H1 (cell line): ENCODE measurements at regions not wholly inside any gene's neighbourhood (a gene's known extent, or its start where the extent isn't known, plus 50 kb on each side); places are given as distances from the start of the nearest gene placed in this dataset.

Source experiments
- CTCF ChIA-PET: fragments of 300-600 bp; sonication (Branson Sonifier 250); formaldehyde crosslinking; loops from one replicate; lab custom pipeline; 2021; ENCODE audit not compliant: partially characterized antibody; lab: Charles Lee
- POLR2A ChIA-PET: fragments of 300-600 bp; sonication (Branson Sonifier 250); formaldehyde crosslinking; loops from one replicate; lab custom pipeline; 2021; ENCODE audit warnings: inconsistent platforms; ENCODE audit not compliant: partially characterized antibody; lab: Charles Lee
- DNase-seq, 2 experiments: peaks; one replicate each; pipeline versions ENCODE4 v3.0.0 to v3.0.0-alpha.2; 2010 to 2022; ENCODE audit warnings: low spot score in 2 of 2, low read depth in 1 of 2, mixed read lengths in 1 of 2
- FAIRE-seq: peaks from 2 replicates; lab custom pipeline; 2011; peaks lifted over from hg19 to GRCh38; lab: Jason Lieb, UNC
- H2AFZ ChIP-seq: 2 replicates; pipeline ENCODE4 v1.8.1; 2012; ENCODE audit warnings: low read length, inconsistent platforms
- H2AK5ac ChIP-seq: 2 replicates; pipeline ENCODE4 v1.6.1; 2013; ENCODE audit warnings: low read depth, low read length
- H2BK120ac ChIP-seq: replicated peaks from 2 replicates; pipeline ENCODE3; 2013; ENCODE audit warnings: low read depth, low read length, inconsistent platforms
- H2BK12ac ChIP-seq: 2 replicates; pipeline ENCODE4 v1.6.1; 2013; ENCODE audit warnings: low read depth, low read length
- H2BK15ac ChIP-seq: 2 replicates; pipeline ENCODE4 v1.6.1; 2013; ENCODE audit warnings: low read length
- H2BK20ac ChIP-seq: 2 replicates; pipeline ENCODE4 v1.6.1; 2013; ENCODE audit warnings: low read length
- H2BK5ac ChIP-seq: 2 replicates; pipeline ENCODE4 v1.6.1; 2013; ENCODE audit warnings: low read depth, low read length
- H3K14ac ChIP-seq: 2 replicates; pipeline ENCODE4 v1.6.1; 2013; ENCODE audit warnings: inconsistent platforms; ENCODE audit not compliant: insufficient read length
- H3K18ac ChIP-seq: 2 replicates; pipeline ENCODE4 v1.6.1; 2013; ENCODE audit warnings: low read length; ENCODE audit errors: extremely low read depth
- H3K23ac ChIP-seq: 2 replicates; pipeline ENCODE4 v1.6.1; 2013; ENCODE audit warnings: inconsistent platforms; ENCODE audit not compliant: insufficient read length
- H3K23me2 ChIP-seq: 2 replicates; pipeline ENCODE4 v1.6.1; 2013; ENCODE audit warnings: low read depth, low read length
- H3K27ac ChIP-seq: 2 replicates; pipeline ENCODE4 v1.6.1; 2011; ENCODE audit warnings: low read depth, low read length, inconsistent platforms
- H3K27me3 ChIP-seq, 4 experiments: replicated peaks in 1 of 4; 1 replicate in 1 of 4; 2 replicates in 3 of 4; pipeline versions ENCODE4 v1.6.1 to v1.8.1; 2011 to 2013; ENCODE audit warnings: low read length in 3 of 4, mild to moderate bottlenecking in 3 of 4, inconsistent platforms in 2 of 4, mixed read lengths in 2 of 4, moderate library complexity in 1 of 4; ENCODE audit not compliant: control insufficient read depth in 3 of 4, insufficient read depth in 3 of 4; ENCODE audit errors: extremely low read depth in 1 of 4
- H3K36me3 ChIP-seq, 4 experiments: 2 replicates each; pipeline versions ENCODE4 v1.6.1 to v1.8.1; 2011 to 2013; ENCODE audit warnings: mild to moderate bottlenecking in 4 of 4, low read length in 3 of 4, moderate library complexity in 2 of 4, control low read depth in 1 of 4, inconsistent platforms in 1 of 4; ENCODE audit not compliant: insufficient read depth in 4 of 4, control insufficient read depth in 2 of 4
- H3K4ac ChIP-seq: replicated peaks from 2 replicates; pipeline ENCODE3; 2013; ENCODE audit warnings: low read length, low read depth, mixed read lengths, inconsistent platforms; ENCODE audit not compliant: insufficient read length
- H3K4me1 ChIP-seq, 4 experiments: replicated peaks in 1 of 4; 1 replicate in 1 of 4; 2 replicates in 3 of 4; pipeline versions ENCODE4 v1.6.1 to v1.8.1; 2011 to 2013; ENCODE audit warnings: low read length in 3 of 4, inconsistent platforms in 2 of 4, mixed read lengths in 1 of 4; ENCODE audit not compliant: insufficient read depth in 4 of 4, control insufficient read depth in 3 of 4
- H3K4me2 ChIP-seq, 2 experiments: 2 replicates each; pipeline versions ENCODE4 v1.6.1 to v1.8.1; 2011 to 2013; ENCODE audit warnings: low read depth in 2 of 2, low read length in 2 of 2, control low read depth in 1 of 2, inconsistent platforms in 1 of 2, mild to moderate bottlenecking in 1 of 2; ENCODE audit not compliant: insufficient read depth in 1 of 2
- H3K4me3 ChIP-seq, 4 experiments: fragments of 200-600, 300-600 bp in 1 of 4; sonication (generic), shearing (Covaris generic), sonication (Bioruptor Twin) in 1 of 4; 2 replicates each; pipeline versions ENCODE4 v1.5.1 to v1.8.1; 2011 to 2016; ENCODE audit warnings: low read length in 4 of 4, low read depth in 3 of 4, control low read depth in 2 of 4, inconsistent platforms in 2 of 4, mild to moderate bottlenecking in 2 of 4, mixed read lengths in 1 of 4, moderate library complexity in 1 of 4; ENCODE audit not compliant: insufficient read depth in 2 of 4; ENCODE audit errors: extremely low read depth in 1 of 4
- H3K56ac ChIP-seq: replicated peaks from 2 replicates; pipeline ENCODE3; 2013; ENCODE audit warnings: low read depth, mild to moderate bottlenecking, mixed read lengths, low read length, inconsistent platforms; ENCODE audit not compliant: insufficient read length
- H3K79me1 ChIP-seq: 2 replicates; pipeline ENCODE4 v1.6.1; 2013; ENCODE audit warnings: low read depth, low read length, control low read depth
- H3K79me2 ChIP-seq, 2 experiments: 2 replicates each; pipeline versions ENCODE4 v1.6.1 to v1.8.1; 2012 to 2013; ENCODE audit warnings: low read length in 2 of 2, mild to moderate bottlenecking in 2 of 2, inconsistent platforms in 1 of 2; ENCODE audit not compliant: insufficient read depth in 2 of 2, control insufficient read depth in 1 of 2
- H3K9ac ChIP-seq, 4 experiments: replicated peaks in 1 of 4; 1 replicate in 1 of 4; 2 replicates in 3 of 4; pipeline versions ENCODE4 v1.6.1 to v1.8.1; 2011 to 2013; ENCODE audit warnings: low read depth in 3 of 4, low read length in 3 of 4, control low read depth in 2 of 4, mild to moderate bottlenecking in 2 of 4, moderate library complexity in 2 of 4, inconsistent platforms in 1 of 4; ENCODE audit errors: extremely low read depth in 1 of 4
- H3K9me3 ChIP-seq, 2 experiments: 2 replicates each; pipeline versions ENCODE4 v1.6.1 to v1.8.1; 2012 to 2013; ENCODE audit warnings: mild to moderate bottlenecking in 2 of 2, moderate library complexity in 2 of 2, control low read depth in 1 of 2, inconsistent platforms in 1 of 2, low read depth in 1 of 2, low read length in 1 of 2, mixed read lengths in 1 of 2; ENCODE audit not compliant: insufficient read depth in 2 of 2
- H4K20me1 ChIP-seq, 2 experiments: replicated peaks in 1 of 2; 2 replicates each; pipeline versions ENCODE3 to v1.8.1; 2011 to 2013; ENCODE audit warnings: inconsistent platforms in 2 of 2, low read length in 2 of 2, mild to moderate bottlenecking in 1 of 2; ENCODE audit not compliant: insufficient read depth in 2 of 2, control insufficient read depth in 1 of 2
- H4K5ac ChIP-seq: 2 replicates; pipeline ENCODE4 v1.6.1; 2013; ENCODE audit warnings: low read length, low read depth, mixed read lengths, inconsistent platforms; ENCODE audit not compliant: insufficient read length
- H4K8ac ChIP-seq: 2 replicates; pipeline ENCODE4 v1.8.0; 2013; ENCODE audit warnings: mild to moderate bottlenecking, moderate library complexity, low read length, inconsistent platforms; ENCODE audit not compliant: insufficient read depth; ENCODE audit errors: extremely low read depth
- H4K91ac ChIP-seq: replicated peaks from 2 replicates; pipeline ENCODE3; 2013; ENCODE audit warnings: low read length, mixed read lengths, inconsistent platforms; ENCODE audit not compliant: insufficient read length
- BCL11A ChIP-seq, 2 experiments: IDR thresholded peaks; one replicate each; pipeline ENCODE4 v1.6.1; 2011; ENCODE audit warnings: low read depth in 2 of 2, low read length in 2 of 2, mild to moderate bottlenecking in 2 of 2
- CREB1 ChIP-seq: IDR thresholded peaks from 2 replicates; pipeline ENCODE4 v1.6.1; 2012; ENCODE audit warnings: inconsistent platforms
- CTCF ChIP-seq, 3 experiments: IDR thresholded peaks; 1 replicate in 2 of 3; 2 replicates in 1 of 3; pipeline versions ENCODE4 v1.5.1 to v1.6.1; 2011; ENCODE audit warnings: low read length in 3 of 3, mild to moderate bottlenecking in 3 of 3, inconsistent platforms in 2 of 3, low read depth in 1 of 3, moderate library complexity in 1 of 3; ENCODE audit not compliant: insufficient read depth in 1 of 3; ENCODE audit errors: control extremely low read depth in 1 of 3
- GABPA ChIP-seq: IDR thresholded peaks from 2 replicates; pipeline ENCODE4 v1.6.1; 2011; ENCODE audit warnings: mild to moderate bottlenecking, low read length, moderate library complexity, borderline replicate concordance; ENCODE audit not compliant: insufficient read depth
- KDM1A ChIP-seq: fragments of 200-600, 300-600 bp; sonication (generic); IDR thresholded peaks from 2 replicates; pipeline ENCODE4 v1.7.1; 2016; ENCODE audit warnings: mild to moderate bottlenecking, low read length, borderline replicate concordance
- MAFK ChIP-seq: IDR thresholded peaks from 2 replicates; pipeline ENCODE4 v1.6.1; 2012; ENCODE audit warnings: low read depth, mild to moderate bottlenecking, improper control_type of control experiment, low read length
- PHF8 ChIP-seq: fragments of 200-600 bp; sonication (generic); conservative IDR thresholded peaks from 2 replicates; pipeline ENCODE4 v1.7.1; 2012; ENCODE audit warnings: low read depth, mild to moderate bottlenecking, inconsistent platforms, low read length, moderate library complexity
- RAD21 ChIP-seq, 2 experiments: IDR thresholded peaks in 1 of 2; conservative IDR thresholded peaks in 1 of 2; 2 replicates each; pipeline ENCODE4 v1.6.1; 2011; ENCODE audit warnings: low read depth in 2 of 2, low read length in 2 of 2, improper control_type of control experiment in 1 of 2, inconsistent platforms in 1 of 2, mild to moderate bottlenecking in 1 of 2, moderate library complexity in 1 of 2
- SP4 ChIP-seq: IDR thresholded peaks from 2 replicates; pipeline ENCODE4 v1.6.1; 2012; ENCODE audit warnings: low read length, inconsistent platforms
- USF2 ChIP-seq: IDR thresholded peaks from 2 replicates; pipeline ENCODE4 v1.6.1; 2011; ENCODE audit warnings: low read length, improper control_type of control experiment
- WGBS, 2 experiments: shearing (Covaris generic) in 1 of 2; methylation state at CpG; one replicate each; pipeline versions ENCODE4 v1.1.6 to v1.1.7; 2013 to 2015; ENCODE audit warnings: low lambda C conversion rate in 2 of 2, mixed read lengths in 2 of 2, inconsistent platforms in 1 of 2, low coverage in 1 of 2, missing lambda C conversion rate in 1 of 2; ENCODE audit not compliant: insufficient replicate concordance in 2 of 2, insufficient coverage in 1 of 2, insufficient read length in 1 of 2; ENCODE audit errors: extremely low coverage in 1 of 2, missing lambda C conversion rate in 1 of 2; 5-methylcytosine and 5-hydroxymethylcytosine counted together

- Histone ChIP-seq H3K9ac (no peak overlapping the region), H3K56ac (no peak overlapping the region), H2BK20ac (no peak overlapping the region), H2AFZ (no peak overlapping the region), H2BK15ac (no peak overlapping the region), H4K5ac (no peak overlapping the region), H2AK5ac (no peak overlapping the region), H3K23me2 (no peaks in the 10 kb centered on the region), H4K91ac (no peak overlapping the region), H2BK120ac (no peak overlapping the region), H3K36me3 (no peaks in the 10 kb centered on the region), H3K79me2 (peaks cover 0 to 36% of the 10 kb centered on the region in 2 experiments; a peak in 2 of 4 replicates), H3K9me3 (no peaks in the 10 kb centered on the region), H3K4me2 (no peak overlapping the region), H2BK12ac (no peak overlapping the region), H3K23ac (no peak overlapping the region), H4K8ac (no peak overlapping the region), H4K20me1 (no peaks in the 10 kb centered on the region), H3K27ac (no peak overlapping the region), H3K4me1 (no peaks in the 10 kb centered on the region), H3K27me3 (no peaks in the 10 kb centered on the region), H3K79me1 (no peaks in the 10 kb centered on the region), H3K14ac (no peak overlapping the region), H3K4ac (no peak overlapping the region), H3K4me3 (no peak overlapping the region), H2BK5ac (no peak overlapping the region), H3K18ac (no peak overlapping the region)
- FAIRE-seq (no peak), DNase-seq (no peak)
- WGBS, 2 experiments = 82% methylated on average over 4 of the region's 4 CpGs; no CpG with 5 or more reads in 1 of the 2 experiments
- CTCF ChIA-PET = interaction anchor here (1.1 kb wide), 1 partner anchor 168 kb away, joined by 4 read pairs; no protein-coding TSS in a partner anchor
- POLR2A ChIA-PET = interaction anchor here (0.7 to 1.0 kb wide), 2 partner anchors 14 to 87 kb away, joined by 3 to 4 read pairs; no protein-coding TSS in a partner anchor
- TF ChIP-seq CREB1 (no peak), CTCF (IDR thresholded peaks at IDR 0.05; ENCODE audit: control extremely low read depth in 1 of 3, insufficient read depth in 1 of 3, low read depth in 1 of 3, low read length in 3 of 3) (no peak), RAD21 (IDR thresholded peaks at IDR 0.05 in 1 of 2, conservative IDR thresholded peaks at IDR 0.05 in 1 of 2; ENCODE audit: low read depth in 2 of 2, low read length in 2 of 2) (no peak), USF2 (no peak), BCL11A (IDR thresholded peaks at IDR 0.05; ENCODE audit: low read depth in 2 of 2, low read length in 2 of 2) (no peak), PHF8 (no peak), GABPA (no peak), MAFK (no peak), SP4 (no peak), KDM1A (no peak)
Observed at GRCh38 chr2:144324446-144325045, 195.4 kb downstream of the ZEB2 start.
